ENCODE measurements at regions not wholly inside any gene's neighbourhood (a gene's known extent, or its start where the extent isn't known, plus 50 kb on each side); places are given as distances from the start of the nearest gene placed in this dataset.

DNA sequence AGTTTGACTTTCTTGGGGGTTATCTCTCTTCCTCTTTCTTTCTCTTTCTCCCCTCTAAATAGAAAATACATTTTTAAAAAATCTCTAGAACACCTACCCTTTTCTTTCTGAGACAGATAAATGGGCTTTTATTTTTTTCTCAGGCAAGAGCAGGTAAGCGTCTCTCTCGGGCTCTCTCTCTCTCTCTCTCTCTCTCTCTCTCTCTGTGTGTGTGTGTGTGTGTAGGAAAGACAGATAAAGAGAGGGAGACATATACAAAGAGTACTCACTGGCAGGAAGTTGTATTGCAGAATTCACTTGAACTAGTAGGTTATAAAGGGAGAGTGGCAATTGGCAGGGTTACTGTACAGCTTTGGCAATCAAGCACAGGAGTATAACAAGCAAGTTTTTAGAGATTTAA is 118.1 kb upstream of the LSAMP start:
- no peak overlapping the region for H3K27ac ChIP-seq (ENCODE audit: low read depth, low read length)
- no peaks in the 10 kb centered on the region for H3K36me3 Mint-ChIP-seq (ENCODE audit: low read depth)
- H3K27me3 Mint-ChIP-seq (ENCODE audit: insufficient read depth), result no peaks in the 10 kb centered on the region
- no CpG with 5 or more reads among the region's 2 CpGs for WGBS, 2 experiments (ENCODE audit: insufficient coverage in 1 of 2, insufficient read length in 1 of 2)
- peaks cover 45% of the 10 kb centered on the region for H3K4me1 ChIP-seq (ENCODE audit: control insufficient read depth, insufficient read depth, low read length)
- H3K27ac Mint-ChIP-seq, result no peak overlapping the region
- DNase-seq, result no peak
- no peak overlapping the region for H3K4me3 ChIP-seq (ENCODE audit: low read length)
- no peak for TF ChIP-seq CTCF (conservative IDR thresholded peaks at IDR 0.05)
- peaks cover 63% of the 10 kb centered on the region for H3K4me1 Mint-ChIP-seq
- no peaks in the 10 kb centered on the region for H3K36me3 ChIP-seq (ENCODE audit: control insufficient read depth, insufficient read depth, low read length)
- no peak overlapping the region for H3K4me3 Mint-ChIP-seq
- H3K9ac ChIP-seq (ENCODE audit: extremely low read depth, low read length, poor library complexity, severe bottlenecking), result no peak overlapping the region
- no peaks in the 10 kb centered on the region for H3K27me3 ChIP-seq (ENCODE audit: control insufficient read depth, insufficient read depth, low read length, poor library complexity, severe bottlenecking)
- H3K9me3 Mint-ChIP-seq, result no peaks in the 10 kb centered on the region
- H3K9me3 ChIP-seq (ENCODE audit: control insufficient read depth, low read length), result no peaks in the 10 kb centered on the region

DNA sequence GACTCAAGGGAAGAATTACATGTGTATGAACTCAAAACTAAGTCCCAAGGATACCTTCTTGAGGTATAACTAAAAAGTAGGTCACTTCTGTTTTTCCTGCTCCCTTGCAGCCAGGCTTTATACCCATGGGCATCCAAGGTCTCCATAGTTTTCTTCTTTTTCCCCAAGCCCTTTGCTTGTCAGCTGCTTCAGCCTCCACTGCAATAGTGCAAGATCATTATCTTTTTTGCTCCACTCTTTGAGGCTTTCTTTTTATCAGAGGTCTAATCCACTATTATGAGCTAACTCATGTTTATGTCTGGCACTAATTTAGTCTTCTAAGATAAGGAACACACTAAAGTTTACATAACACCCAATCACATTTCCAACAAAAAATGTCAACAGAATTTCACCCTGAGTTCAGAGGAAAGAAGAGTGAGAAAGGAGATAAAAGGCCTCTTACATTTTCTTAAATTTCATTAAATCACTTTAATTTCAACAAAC is 121.2 kb upstream of the LSAMP start:
- H3K27ac Mint-ChIP-seq, result peak overlapping the region; percentile 76
- no peaks in the 10 kb centered on the region for H3K36me3 Mint-ChIP-seq (ENCODE audit: low read depth)
- peaks cover 64% of the 10 kb centered on the region for H3K4me1 Mint-ChIP-seq
- no peak for DNase-seq
- no peak for TF ChIP-seq CTCF (conservative IDR thresholded peaks at IDR 0.05)
- no peak overlapping the region for H3K4me3 Mint-ChIP-seq
- H3K9ac ChIP-seq (ENCODE audit: extremely low read depth, low read length, poor library complexity, severe bottlenecking), result peak overlapping the region; percentile 0
- H3K27ac ChIP-seq (ENCODE audit: low read depth, low read length), result no peak overlapping the region
- peaks cover 41% of the 10 kb centered on the region for H3K4me1 ChIP-seq (ENCODE audit: control insufficient read depth, insufficient read depth, low read length)
- H3K27me3 ChIP-seq (ENCODE audit: control insufficient read depth, insufficient read depth, low read length, poor library complexity, severe bottlenecking), result no peaks in the 10 kb centered on the region
- no peaks in the 10 kb centered on the region for H3K9me3 Mint-ChIP-seq
- H3K36me3 ChIP-seq (ENCODE audit: control insufficient read depth, insufficient read depth, low read length), result no peaks in the 10 kb centered on the region
- H3K27me3 Mint-ChIP-seq (ENCODE audit: insufficient read depth), result no peaks in the 10 kb centered on the region
- no peak overlapping the region for H3K4me3 ChIP-seq (ENCODE audit: low read length)
- H3K9me3 ChIP-seq (ENCODE audit: control insufficient read depth, low read length), result no peaks in the 10 kb centered on the region

DNA sequence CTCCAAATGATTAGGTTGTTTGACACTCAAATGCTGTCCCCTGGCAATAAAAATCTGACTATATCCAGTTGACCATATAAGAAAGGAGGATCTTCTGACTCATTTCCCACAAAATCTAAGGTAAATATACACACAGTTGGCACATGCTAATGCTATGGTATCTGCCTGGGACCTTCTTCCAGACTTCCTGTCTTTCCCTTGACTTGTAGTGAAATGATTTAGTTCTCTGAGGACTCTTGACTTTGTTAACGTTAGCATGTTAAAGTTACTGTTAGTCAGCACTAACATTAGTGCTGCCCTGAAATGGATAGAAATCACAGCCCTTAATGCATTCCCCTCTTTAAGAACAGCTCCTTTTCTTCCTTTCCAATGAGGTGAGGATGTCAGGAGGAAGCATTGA is 124.3 kb upstream of the LSAMP start:
- no peaks in the 10 kb centered on the region for H3K27me3 Mint-ChIP-seq (ENCODE audit: insufficient read depth)
- Histone ChIP-seq H3K36me3 (ENCODE audit: control insufficient read depth, insufficient read depth, low read length) (no peaks in the 10 kb centered on the region), H3K4me3 (ENCODE audit: low read length) (no peak overlapping the region), H3K9me3 (ENCODE audit: control insufficient read depth, low read length) (peaks cover 12% of the 10 kb centered on the region), H3K9ac (ENCODE audit: extremely low read depth, low read length, poor library complexity, severe bottlenecking) (no peak overlapping the region), H3K27me3 (ENCODE audit: control insufficient read depth, insufficient read depth, low read length, poor library complexity, severe bottlenecking) (no peaks in the 10 kb centered on the region), H3K27ac (ENCODE audit: low read depth, low read length) (no peak overlapping the region), H3K4me1 (ENCODE audit: control insufficient read depth, insufficient read depth, low read length) (peaks cover 24% of the 10 kb centered on the region)
- DNase-seq, result no peak
- no peak overlapping the region for H3K27ac Mint-ChIP-seq
- H3K36me3 Mint-ChIP-seq (ENCODE audit: low read depth), result no peaks in the 10 kb centered on the region
- H3K9me3 Mint-ChIP-seq, result peaks cover 9% of the 10 kb centered on the region
- 100% methylated on average over 1 of the region's 1 CpG; no CpG with 5 or more reads in 1 of the 2 experiments for WGBS, 2 experiments (ENCODE audit: insufficient coverage in 1 of 2, insufficient read length in 1 of 2)
- H3K4me3 Mint-ChIP-seq, result no peak overlapping the region
- H3K4me1 Mint-ChIP-seq, result peaks cover 41% of the 10 kb centered on the region
- TF ChIP-seq CTCF (conservative IDR thresholded peaks at IDR 0.05), result no peak
